ENCODE measurements at regions not wholly inside any gene's neighbourhood (a gene's known extent, or its start where the extent isn't known, plus 50 kb on each side); places are given as distances from the start of the nearest gene placed in this dataset.
"Not testable (repeated sequence)": the region's sequence is repeated elsewhere in the genome, so short reads cannot be mapped to it uniquely, and the experiment has no call there.

DNA sequence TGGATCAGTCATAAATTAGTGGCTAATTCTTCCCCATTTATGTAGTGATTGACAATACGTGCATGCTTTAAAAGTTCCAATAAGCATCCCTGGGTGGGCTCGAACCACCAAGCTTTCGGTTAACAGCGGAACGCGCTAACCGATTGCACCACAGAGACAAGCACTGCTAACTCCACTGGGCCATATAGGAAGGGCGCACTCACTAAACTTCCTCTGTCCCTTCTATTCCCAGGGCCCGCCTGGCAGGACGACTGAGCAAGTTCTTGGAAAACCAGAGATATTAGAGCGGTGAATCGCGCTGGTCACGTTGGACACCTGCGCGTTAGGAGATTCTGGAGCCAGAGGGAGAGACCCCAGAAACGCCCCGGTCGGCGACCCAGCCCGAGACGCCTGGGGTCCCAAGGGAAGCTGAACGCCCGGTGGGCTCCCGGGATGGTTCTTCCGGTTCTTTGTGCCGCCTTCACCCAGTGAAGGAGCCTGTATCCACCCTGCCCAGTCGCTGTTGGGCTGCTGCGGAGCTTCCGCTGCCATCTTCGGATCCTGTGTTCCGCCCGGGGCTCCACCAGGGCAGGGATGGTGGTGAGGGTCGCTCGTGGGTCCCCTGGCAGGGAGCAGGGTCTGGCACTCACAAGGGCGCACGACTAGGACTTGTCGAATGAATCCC is 62.8 kb downstream of the PPIAL4A start:
- H4K20me1 ChIP-seq (ENCODE audit: insufficient read depth, low read length); CTCF ChIA-PET (ENCODE audit: low intra/inter-chr PET ratio, low total read pairs); H3K4me3 ChIP-seq (replicated peaks in 1 of 3; ENCODE audit: insufficient read depth in 1 of 3, low read depth in 2 of 3, low read length in 3 of 3); H3K27me3 ChIP-seq (ENCODE audit: control insufficient read depth in 1 of 2, insufficient read depth in 2 of 2, low read length in 2 of 2); BruUV-seq (replicated peaks); FAIRE-seq; H3K27ac ChIP-seq (ENCODE audit: extremely low read length, insufficient read depth, low read length); POLR2A ChIA-PET; intact Hi-C loops (cut with micrococcal nuclease; ENCODE audit: unreplicated experiment); H3K4me1 ChIP-seq (ENCODE audit: insufficient read depth, low read length); H3K4me2 ChIP-seq (ENCODE audit: low read depth, low read length); ATAC-seq; H3K9ac ChIP-seq (ENCODE audit: insufficient read depth, low read depth, low read length); H3K9me3 ChIP-seq (ENCODE audit: low read length); in situ Hi-C loops (cut with HindIII; ENCODE audit: extremely low pct_ligation_motif_present, low pct_unique_long_range_greater_than_20kb); DNase-seq (ENCODE audit: low spot score); H2AFZ ChIP-seq (ENCODE audit: low read length); H3K36me3 ChIP-seq (replicated peaks in 1 of 2; ENCODE audit: control insufficient read depth in 1 of 2, insufficient read depth in 2 of 2, low read length in 2 of 2); H3K79me2 ChIP-seq (ENCODE audit: insufficient read depth, low read length): not testable (repeated sequence)
- WGBS (ENCODE audit: low lambda C conversion rate), result 76% methylated on average over 15 of the region's 38 CpGs

DNA sequence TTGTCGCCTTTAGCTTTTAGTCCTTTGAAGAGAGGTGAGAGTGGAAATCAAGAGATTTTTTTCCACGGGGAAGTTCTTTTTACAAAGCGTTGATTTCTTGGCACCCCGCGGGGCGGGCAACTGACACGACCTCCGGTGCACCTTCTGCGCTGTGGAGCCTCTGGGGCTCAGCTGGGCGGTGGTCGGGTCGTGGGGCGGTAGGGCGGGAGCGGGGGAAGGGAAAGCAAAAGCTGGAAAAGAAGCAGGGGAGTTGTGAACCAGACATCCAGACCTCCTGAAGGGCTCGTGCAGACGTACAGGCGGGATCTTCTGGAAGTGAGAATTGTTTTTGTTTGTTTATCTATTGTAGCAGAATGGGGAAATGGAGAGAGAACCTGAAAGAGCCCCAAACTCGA is 63.3 kb downstream of the PPIAL4A start:
- ATAC-seq; BruUV-seq (replicated peaks); H3K4me1 ChIP-seq (ENCODE audit: insufficient read depth, low read length); in situ Hi-C loops (cut with HindIII; ENCODE audit: extremely low pct_ligation_motif_present, low pct_unique_long_range_greater_than_20kb); H3K27me3 ChIP-seq (ENCODE audit: control insufficient read depth in 1 of 2, insufficient read depth in 2 of 2, low read length in 2 of 2); H3K4me3 ChIP-seq (replicated peaks in 1 of 3; ENCODE audit: insufficient read depth in 1 of 3, low read depth in 2 of 3, low read length in 3 of 3); POLR2A ChIA-PET; DNase-seq (ENCODE audit: low spot score); H3K79me2 ChIP-seq (ENCODE audit: insufficient read depth, low read length); H2AFZ ChIP-seq (ENCODE audit: low read length); FAIRE-seq; H3K36me3 ChIP-seq (replicated peaks in 1 of 2; ENCODE audit: control insufficient read depth in 1 of 2, insufficient read depth in 2 of 2, low read length in 2 of 2); H4K20me1 ChIP-seq (ENCODE audit: insufficient read depth, low read length); H3K27ac ChIP-seq (ENCODE audit: extremely low read length, insufficient read depth, low read length); H3K4me2 ChIP-seq (ENCODE audit: low read depth, low read length); CTCF ChIA-PET (ENCODE audit: low intra/inter-chr PET ratio, low total read pairs); intact Hi-C loops (cut with micrococcal nuclease; ENCODE audit: unreplicated experiment); H3K9ac ChIP-seq (ENCODE audit: insufficient read depth, low read depth, low read length); H3K9me3 ChIP-seq (ENCODE audit: low read length): not testable (repeated sequence)
- WGBS (ENCODE audit: low lambda C conversion rate), result 72% methylated on average over 10 of the region's 19 CpGs

DNA sequence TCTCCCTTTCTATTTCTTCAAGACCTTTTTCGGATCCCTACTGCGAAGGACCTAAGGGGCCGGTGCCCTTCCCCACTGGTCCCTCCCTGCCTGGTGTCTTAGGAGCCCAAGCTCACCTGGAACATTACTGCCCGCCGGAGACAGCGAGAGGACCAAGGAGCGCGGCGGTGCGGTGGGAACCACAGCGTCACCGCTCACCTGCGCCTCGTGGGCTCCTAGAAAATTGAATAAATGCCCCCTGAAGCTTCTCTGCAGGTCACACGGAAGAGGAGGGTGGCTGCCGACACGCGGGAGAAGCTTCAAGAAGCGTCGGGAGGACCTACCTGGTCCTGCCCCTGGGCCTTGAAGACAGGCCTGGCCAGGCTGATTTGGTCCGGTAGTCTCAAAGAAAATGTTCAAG is 65.2 kb downstream of the PPIAL4A start:
- no peak overlapping the region for H3K4me2 ChIP-seq (ENCODE audit: low read depth, low read length)
- no peak overlapping the region for H3K9ac ChIP-seq (ENCODE audit: insufficient read depth, low read depth, low read length)
- no peak for FAIRE-seq
- BruUV-seq (replicated peaks), result no TSS peak
- H3K36me3 ChIP-seq (replicated peaks in 1 of 2; ENCODE audit: control insufficient read depth in 1 of 2, insufficient read depth in 2 of 2, low read length in 2 of 2), result no peaks in the 10 kb centered on the region
- in situ Hi-C loops (cut with HindIII; ENCODE audit: extremely low pct_ligation_motif_present, low pct_unique_long_range_greater_than_20kb), result no loop called here
- intact Hi-C loops (cut with micrococcal nuclease; ENCODE audit: unreplicated experiment), result no loop called here
- POLR2A ChIA-PET, result no interaction called here
- TF ChIP-seq RFXAP (CRISPR knock-in tag; IDR thresholded peaks at IDR 0.05; ENCODE audit: borderline replicate concordance) (no peak), ADNP (CRISPR knock-in tag; IDR thresholded peaks at IDR 0.05) (no peak), KLF6 (CRISPR knock-in tag; IDR thresholded peaks at IDR 0.05) (no peak), ARNT (IDR thresholded peaks at IDR 0.05) (no peak)
- TF ChIP-seq, protein P1, sequence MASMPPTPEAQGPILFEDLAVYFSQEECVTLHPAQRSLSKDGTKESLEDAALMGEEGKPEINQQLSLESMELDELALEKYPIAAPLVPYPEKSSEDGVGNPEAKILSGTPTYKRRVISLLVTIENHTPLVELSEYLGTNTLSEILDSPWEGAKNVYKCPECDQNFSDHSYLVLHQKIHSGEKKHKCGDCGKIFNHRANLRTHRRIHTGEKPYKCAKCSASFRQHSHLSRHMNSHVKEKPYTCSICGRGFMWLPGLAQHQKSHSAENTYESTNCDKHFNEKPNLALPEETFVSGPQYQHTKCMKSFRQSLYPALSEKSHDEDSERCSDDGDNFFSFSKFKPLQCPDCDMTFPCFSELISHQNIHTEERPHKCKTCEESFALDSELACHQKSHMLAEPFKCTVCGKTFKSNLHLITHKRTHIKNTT (CRISPR knock-in tag; IDR thresholded peaks at IDR 0.05), result no peak
- H3K27me3 ChIP-seq (ENCODE audit: control insufficient read depth in 1 of 2, insufficient read depth in 2 of 2, low read length in 2 of 2), result no peaks in the 10 kb centered on the region
- no peaks in the 10 kb centered on the region for H3K79me2 ChIP-seq (ENCODE audit: insufficient read depth, low read length)
- H2AFZ ChIP-seq (ENCODE audit: low read length), result no peak overlapping the region
- H3K4me3 ChIP-seq (replicated peaks in 1 of 3; ENCODE audit: insufficient read depth in 1 of 3, low read depth in 2 of 3, low read length in 3 of 3), result no peak overlapping the region
- ATAC-seq, result no peak
- no peak overlapping the region for H3K27ac ChIP-seq (ENCODE audit: extremely low read length, insufficient read depth, low read length)
- no peak for DNase-seq (ENCODE audit: low spot score)
- WGBS (ENCODE audit: low lambda C conversion rate), result 47% methylated on average over 20 of the region's 21 CpGs
- no peaks in the 10 kb centered on the region for H3K9me3 ChIP-seq (ENCODE audit: low read length)
- CTCF ChIA-PET (ENCODE audit: low intra/inter-chr PET ratio, low total read pairs), result no interaction called here
- no peaks in the 10 kb centered on the region for H4K20me1 ChIP-seq (ENCODE audit: insufficient read depth, low read length)
- H3K4me1 ChIP-seq (ENCODE audit: insufficient read depth, low read length), result no peaks in the 10 kb centered on the region

DNA sequence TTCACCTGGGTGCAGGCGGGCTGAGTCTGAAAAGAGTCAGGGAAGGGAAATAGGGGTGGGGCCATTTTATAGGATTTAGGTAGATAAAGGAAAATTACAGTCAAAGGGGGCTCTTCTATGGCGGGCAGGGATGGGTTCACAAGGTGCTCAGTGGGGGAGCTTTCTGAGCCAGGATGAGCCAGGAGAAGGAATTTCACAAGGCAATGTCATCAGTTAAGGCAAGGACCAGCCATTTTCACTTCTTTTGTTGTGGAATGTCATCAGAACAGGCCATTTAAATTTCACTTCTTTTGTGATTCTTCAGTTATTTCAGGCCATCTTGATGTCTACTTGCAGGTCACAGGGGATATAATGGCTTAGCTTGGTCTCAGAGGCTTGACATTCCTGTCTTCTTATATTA is 66.4 kb downstream of the PPIAL4A start:
- POLR2A ChIA-PET; BruUV-seq (replicated peaks); H2AFZ ChIP-seq (ENCODE audit: low read length); H3K4me2 ChIP-seq (ENCODE audit: low read depth, low read length); H3K4me1 ChIP-seq (ENCODE audit: insufficient read depth, low read length); H4K20me1 ChIP-seq (ENCODE audit: insufficient read depth, low read length); H3K9me3 ChIP-seq (ENCODE audit: low read length); H3K27ac ChIP-seq (ENCODE audit: extremely low read length, insufficient read depth, low read length); H3K36me3 ChIP-seq (replicated peaks in 1 of 2; ENCODE audit: control insufficient read depth in 1 of 2, insufficient read depth in 2 of 2, low read length in 2 of 2); DNase-seq (ENCODE audit: low spot score); H3K4me3 ChIP-seq (replicated peaks in 1 of 3; ENCODE audit: insufficient read depth in 1 of 3, low read depth in 2 of 3, low read length in 3 of 3); intact Hi-C loops (cut with micrococcal nuclease; ENCODE audit: unreplicated experiment); CTCF ChIA-PET (ENCODE audit: low intra/inter-chr PET ratio, low total read pairs); in situ Hi-C loops (cut with HindIII; ENCODE audit: extremely low pct_ligation_motif_present, low pct_unique_long_range_greater_than_20kb); H3K79me2 ChIP-seq (ENCODE audit: insufficient read depth, low read length); FAIRE-seq; ATAC-seq; H3K9ac ChIP-seq (ENCODE audit: insufficient read depth, low read depth, low read length); H3K27me3 ChIP-seq (ENCODE audit: control insufficient read depth in 1 of 2, insufficient read depth in 2 of 2, low read length in 2 of 2): not testable (repeated sequence)
- 3% methylated on average over 2 of the region's 2 CpGs for WGBS (ENCODE audit: low lambda C conversion rate)

All from HepG2 (cell line).